ENCODE measurements at regions not wholly inside any gene's neighbourhood (a gene's known extent, or its start where the extent isn't known, plus 50 kb on each side); places are given as distances from the start of the nearest gene placed in this dataset.
"Not testable (repeated sequence)": the region's sequence is repeated elsewhere in the genome, so short reads cannot be mapped to it uniquely, and the experiment has no call there.

DNA sequence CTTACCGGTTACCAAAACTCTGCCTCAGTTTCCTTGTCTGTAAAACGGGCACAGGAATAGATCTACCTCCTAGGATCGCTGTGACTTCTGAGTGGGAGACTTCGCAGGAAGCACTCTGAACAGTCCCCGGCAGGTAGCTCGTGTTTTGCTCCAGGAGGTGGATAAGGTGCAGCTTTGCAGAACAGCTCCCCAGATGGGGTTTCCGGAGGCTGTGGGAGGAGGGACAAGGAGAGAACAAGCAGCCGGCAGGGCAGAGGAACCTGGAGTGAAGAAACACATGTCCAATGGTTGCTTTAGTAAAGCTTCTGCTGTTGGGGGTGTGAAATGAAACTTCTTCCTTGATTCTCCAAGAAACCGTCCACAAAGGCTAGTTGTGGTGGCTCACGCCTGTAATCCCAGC is 95.5 kb upstream of the TARDBP start:
- no peak for DNase-seq (ENCODE audit: low read depth)
- TF ChIP-seq, protein P1, sequence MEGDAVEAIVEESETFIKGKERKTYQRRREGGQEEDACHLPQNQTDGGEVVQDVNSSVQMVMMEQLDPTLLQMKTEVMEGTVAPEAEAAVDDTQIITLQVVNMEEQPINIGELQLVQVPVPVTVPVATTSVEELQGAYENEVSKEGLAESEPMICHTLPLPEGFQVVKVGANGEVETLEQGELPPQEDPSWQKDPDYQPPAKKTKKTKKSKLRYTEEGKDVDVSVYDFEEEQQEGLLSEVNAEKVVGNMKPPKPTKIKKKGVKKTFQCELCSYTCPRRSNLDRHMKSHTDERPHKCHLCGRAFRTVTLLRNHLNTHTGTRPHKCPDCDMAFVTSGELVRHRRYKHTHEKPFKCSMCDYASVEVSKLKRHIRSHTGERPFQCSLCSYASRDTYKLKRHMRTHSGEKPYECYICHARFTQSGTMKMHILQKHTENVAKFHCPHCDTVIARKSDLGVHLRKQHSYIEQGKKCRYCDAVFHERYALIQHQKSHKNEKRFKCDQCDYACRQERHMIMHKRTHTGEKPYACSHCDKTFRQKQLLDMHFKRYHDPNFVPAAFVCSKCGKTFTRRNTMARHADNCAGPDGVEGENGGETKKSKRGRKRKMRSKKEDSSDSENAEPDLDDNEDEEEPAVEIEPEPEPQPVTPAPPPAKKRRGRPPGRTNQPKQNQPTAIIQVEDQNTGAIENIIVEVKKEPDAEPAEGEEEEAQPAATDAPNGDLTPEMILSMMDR (IDR thresholded peaks at IDR 0.05; ENCODE audit: low read length, missing control alignments) = no peak
- no peak overlapping the region for H3K4me3 ChIP-seq (replicated peaks; ENCODE audit: low read depth, low read length)

DNA sequence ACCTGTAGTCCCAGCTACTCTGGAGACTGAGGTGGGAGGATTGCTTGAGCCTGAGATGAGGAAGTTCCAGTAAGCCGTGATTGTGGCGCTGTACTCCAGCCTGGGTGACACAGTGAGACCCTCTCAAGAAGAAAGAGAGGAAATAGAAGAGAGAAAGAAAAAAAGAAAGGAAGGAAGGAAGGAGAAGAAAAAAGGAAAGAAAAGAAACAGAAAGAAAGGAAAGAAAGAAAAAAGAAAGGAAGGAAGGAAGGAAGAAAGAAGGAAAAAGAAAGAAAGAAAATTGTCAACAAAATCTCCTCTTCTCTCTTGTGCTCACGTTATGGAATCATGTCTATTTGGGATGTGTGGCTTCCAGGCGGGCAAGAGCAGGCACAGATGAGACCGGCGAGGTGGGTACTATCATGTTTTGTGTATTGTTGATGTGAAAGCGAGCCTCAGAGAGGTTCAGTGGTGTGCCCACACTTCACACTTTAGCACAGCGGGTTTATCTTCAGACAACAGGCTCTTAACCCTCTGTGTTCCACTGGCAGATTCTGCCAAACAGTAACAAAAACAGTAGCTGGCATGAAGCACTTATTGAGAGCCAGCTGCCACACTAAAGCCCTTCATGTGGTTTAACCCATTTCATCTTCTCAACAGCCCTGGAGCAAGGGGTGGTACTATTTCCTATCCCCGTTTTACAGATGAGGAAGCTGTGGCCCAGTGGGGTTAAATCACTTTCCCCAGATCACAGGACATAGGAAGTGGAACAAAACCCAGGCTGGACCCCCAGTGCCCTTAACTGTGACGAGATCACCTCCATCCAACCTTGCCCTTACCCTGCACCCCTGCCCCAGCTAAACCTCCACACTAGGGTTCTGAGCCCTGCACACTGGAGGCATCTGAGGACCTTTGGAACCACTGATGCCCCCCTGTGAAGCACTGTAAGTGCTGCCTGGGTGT is 94.7 kb upstream of the TARDBP start:
- TF ChIP-seq, protein P1 (IDR thresholded peaks at IDR 0.05; ENCODE audit: low read length, missing control alignments) = no peak
- no peak overlapping the region for H3K4me3 ChIP-seq (replicated peaks; ENCODE audit: low read depth, low read length)
- DNase-seq (ENCODE audit: low read depth) = no peak

DNA sequence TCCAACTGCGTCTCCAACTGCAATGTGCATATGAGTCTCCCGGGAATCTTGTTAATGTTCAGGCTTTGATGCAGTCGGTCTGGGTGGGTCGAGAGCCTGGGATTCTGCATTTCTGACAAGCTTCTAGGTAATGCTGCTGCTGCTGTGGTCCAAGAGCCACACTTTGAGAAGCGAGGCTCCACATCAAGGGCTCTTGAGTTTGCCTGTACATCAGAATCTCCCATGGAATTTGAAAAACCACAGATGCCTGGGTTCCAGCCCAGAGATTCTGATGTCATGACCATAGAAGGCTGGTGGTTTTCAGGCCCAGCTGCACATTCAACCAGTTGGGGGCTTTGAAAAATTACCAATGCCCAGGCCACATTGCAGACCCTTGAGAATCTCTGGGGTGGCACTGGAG is 93.9 kb upstream of the TARDBP start:
- DNase-seq (ENCODE audit: low read depth) = no peak
- H3K4me3 ChIP-seq (replicated peaks; ENCODE audit: low read depth, low read length) = no peak overlapping the region
- TF ChIP-seq, protein P1 (IDR thresholded peaks at IDR 0.05; ENCODE audit: low read length, missing control alignments) = no peak

DNA sequence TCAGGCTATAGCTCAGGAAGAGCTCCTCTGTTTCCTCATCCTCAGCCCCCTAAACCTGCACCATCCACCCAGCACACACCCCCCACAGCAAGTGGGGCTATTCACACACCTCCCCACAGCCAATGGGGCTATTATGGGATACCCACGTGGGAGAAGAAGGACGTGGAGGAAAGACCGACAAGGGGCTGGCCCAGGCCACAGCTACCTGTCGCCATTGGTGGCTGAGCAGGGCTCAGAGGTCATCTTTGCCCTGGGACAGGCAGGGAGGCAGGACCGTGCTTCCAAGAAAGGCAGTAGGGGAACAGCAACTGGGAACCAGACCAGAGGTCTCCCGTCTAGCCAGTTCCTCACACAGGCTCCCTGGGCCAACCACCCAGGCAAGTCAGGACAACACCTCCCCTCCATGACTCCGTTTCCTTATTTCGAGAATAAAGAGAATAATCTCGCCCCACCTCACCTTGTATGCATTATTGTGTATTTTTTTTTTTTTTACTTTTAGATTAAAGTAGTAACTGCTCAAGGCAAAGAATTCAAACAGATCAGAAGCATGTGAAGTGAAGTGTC is 92.3 kb upstream of the TARDBP start:
- TF ChIP-seq, protein P1 (IDR thresholded peaks at IDR 0.05; ENCODE audit: low read length, missing control alignments) = no peak
- H3K4me3 ChIP-seq (replicated peaks; ENCODE audit: low read depth, low read length) = no peak overlapping the region
- DNase-seq (ENCODE audit: low read depth) = no peak

DNA sequence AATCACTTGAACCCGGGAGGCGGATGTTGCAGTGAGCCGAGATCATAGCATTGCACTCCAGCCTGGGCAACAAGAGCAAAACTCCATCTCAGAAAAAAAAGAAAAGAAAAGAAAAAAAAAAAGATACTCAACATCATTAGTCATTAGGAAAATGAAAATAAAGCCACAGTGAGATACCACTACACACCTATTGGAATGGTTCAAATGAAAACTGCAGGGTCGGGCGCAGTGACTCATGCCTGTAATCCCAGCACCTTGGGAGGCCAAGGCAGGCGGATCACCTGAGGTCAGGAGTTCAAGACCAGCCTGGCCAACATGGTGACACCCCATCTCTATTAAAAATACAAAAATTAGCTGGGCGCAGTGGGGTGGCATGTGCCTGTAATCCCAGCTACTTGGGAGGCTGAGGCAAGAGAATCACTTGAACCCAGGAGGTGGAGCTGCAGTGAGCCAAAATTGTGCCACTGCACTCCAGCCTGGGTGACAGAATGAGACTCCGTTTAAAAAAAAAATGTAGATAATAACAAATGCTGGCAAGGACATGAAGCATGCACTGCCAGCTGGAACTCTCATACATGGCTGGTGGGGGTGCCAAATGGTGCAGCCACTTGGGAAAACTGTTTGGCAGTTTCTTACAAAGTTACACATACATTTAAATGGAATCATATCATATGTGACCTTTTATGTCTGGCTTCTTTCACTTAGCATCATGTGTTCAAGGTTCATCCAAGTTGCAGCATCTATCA is 90.0 kb upstream of the TARDBP start:
- not testable (repeated sequence) for DNase-seq (ENCODE audit: low read depth); H3K4me3 ChIP-seq (replicated peaks; ENCODE audit: low read depth, low read length)

DNA sequence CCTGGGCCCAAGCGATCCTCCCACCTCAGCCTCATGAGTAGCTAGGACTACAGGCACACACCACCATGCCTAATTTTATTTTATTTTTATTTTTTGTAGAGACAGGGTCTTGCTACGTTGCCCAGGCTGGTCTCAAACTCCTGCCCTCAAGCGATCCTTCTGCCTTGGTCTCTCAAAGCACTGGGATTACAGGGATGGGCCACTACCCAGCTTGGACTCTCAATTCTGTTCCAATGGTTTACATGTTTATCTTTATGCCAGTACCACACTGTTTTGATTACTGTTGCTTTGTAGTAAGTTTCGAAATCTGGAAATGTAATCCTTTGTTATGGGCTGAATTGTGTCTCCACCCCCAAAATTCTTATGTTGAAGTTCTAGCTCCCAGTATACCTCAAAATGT is 88.4 kb upstream of the TARDBP start:
- no peak overlapping the region for H3K4me3 ChIP-seq (replicated peaks; ENCODE audit: low read depth, low read length)
- TF ChIP-seq, protein P1 (IDR thresholded peaks at IDR 0.05; ENCODE audit: low read length, missing control alignments) = no peak
- no peak for DNase-seq (ENCODE audit: low read depth)

DNA sequence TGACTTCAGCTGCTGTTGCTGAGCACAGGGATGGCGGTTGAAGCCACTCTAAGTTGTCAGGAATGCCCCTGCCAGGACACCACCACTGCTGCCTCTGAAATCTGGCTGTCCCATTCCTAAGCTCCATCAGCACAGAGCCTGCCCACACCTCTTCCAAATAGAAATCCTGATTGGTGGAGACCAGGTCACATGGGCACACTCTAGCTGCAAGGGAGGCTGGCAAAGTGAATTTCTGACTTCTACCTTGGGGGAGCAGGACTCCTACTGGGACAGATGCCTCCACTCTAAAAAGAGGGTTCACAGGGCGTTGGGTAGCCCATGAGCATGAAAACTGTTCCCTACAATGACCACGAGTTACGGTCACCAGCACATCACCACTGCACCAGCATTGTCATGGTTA is 83.8 kb upstream of the TARDBP start:
- no peak for DNase-seq (ENCODE audit: low read depth)
- H3K4me3 ChIP-seq (replicated peaks; ENCODE audit: low read depth, low read length) = no peak overlapping the region
- TF ChIP-seq, protein P1 (IDR thresholded peaks at IDR 0.05; ENCODE audit: low read length, missing control alignments) = no peak

All from fibroblast of pulmonary artery (primary cell).